Epithelial cell of proximal tubule (primary cell): ENCODE measurements at regions not wholly inside any gene's neighbourhood (a gene's known extent, or its start where the extent isn't known, plus 50 kb on each side); places are given as distances from the start of the nearest gene placed in this dataset.

Experiments
- DNase-seq: peaks from one replicate; pipeline ENCODE4 v3.0.0-alpha.2; 2011; ENCODE audit warnings: low read depth
- H3K4me3 ChIP-seq: 2 replicates; pipeline ENCODE4 v1.5.1; 2011; ENCODE audit warnings: low read depth, mild to moderate bottlenecking, low read length
- CTCF ChIP-seq: conservative IDR thresholded peaks from 2 replicates; pipeline ENCODE4 v1.5.1; 2012; ENCODE audit warnings: low read depth, mild to moderate bottlenecking, low read length

GRCh38 chr18:45282101-45282812 is 333.0 kb upstream of the SLC14A2 start:
- no peak for DNase-seq
- peak; percentile 18 for TF ChIP-seq CTCF
- no peak overlapping the region for H3K4me3 ChIP-seq

GRCh38 chr18:45284174-45284573 is 331.1 kb upstream of the SLC14A2 start:
- H3K4me3 ChIP-seq: no peak overlapping the region
- DNase-seq: no peak
- no peak for TF ChIP-seq CTCF

- DNase-seq: no peak
- H3K4me3 ChIP-seq: no peak overlapping the region
- no peak for TF ChIP-seq CTCF
Observed at GRCh38 chr18:45284851-45285250, 330.4 kb upstream of the SLC14A2 start.

GRCh38 chr18:45285251-45285650 is 330.0 kb upstream of the SLC14A2 start:
- no peak overlapping the region for H3K4me3 ChIP-seq
- no peak for TF ChIP-seq CTCF
- no peak for DNase-seq

GRCh38 chr18:45286431-45286830 is 328.8 kb upstream of the SLC14A2 start:
- no peak for DNase-seq
- TF ChIP-seq CTCF: no peak
- no peak overlapping the region for H3K4me3 ChIP-seq

GRCh38 chr18:45287531-45287930 is 327.7 kb upstream of the SLC14A2 start:
- TF ChIP-seq CTCF: no peak
- no peak overlapping the region for H3K4me3 ChIP-seq
- no peak for DNase-seq

- TF ChIP-seq CTCF: no peak
- no peak for DNase-seq
- H3K4me3 ChIP-seq: no peak overlapping the region
Observed at GRCh38 chr18:45290364-45290763, 324.9 kb upstream of the SLC14A2 start.
